ENCODE measurements at regions not wholly inside any gene's neighbourhood (a gene's known extent, or its start where the extent isn't known, plus 50 kb on each side); places are given as distances from the start of the nearest gene placed in this dataset.

GRCh38 chr10:113284635-113285034 is 268.2 kb upstream of the HABP2 start:
- no peak overlapping the region for H3K27ac ChIP-seq
- no peaks in the 10 kb centered on the region for H3K27me3 ChIP-seq
- H3K9me3 ChIP-seq = no peaks in the 10 kb centered on the region
- no peaks in the 10 kb centered on the region for H3K4me1 ChIP-seq
- WGBS, 2 donors = 81 to 86% methylated on average over 4 of the region's 4 CpGs
- ATAC-seq (no peak), FAIRE-seq (no peak), DNase-seq (no peak)
- H3K36me3 ChIP-seq = no peaks in the 10 kb centered on the region
- no peak overlapping the region for H3K4me3 ChIP-seq
- intact Hi-C loops (cut with DNase I) = no loop called here
- TF ChIP-seq CTCF (IDR thresholded peaks at IDR 0.05) = no peak

- ATAC-seq = no peak
- Histone ChIP-seq H3K27ac (no peak overlapping the region), H3K9me3 (no peaks in the 10 kb centered on the region), H3K36me3 (no peaks in the 10 kb centered on the region), H3K4me1 (no peaks in the 10 kb centered on the region), H3K4me3 (no peak overlapping the region), H3K27me3 (no peaks in the 10 kb centered on the region)
- intact Hi-C loops (cut with DNase I) = no loop called here
- TF ChIP-seq CTCF (IDR thresholded peaks at IDR 0.05) = no peak
- no peak for FAIRE-seq
- WGBS, 2 donors = 73 to 84% methylated on average over 9 of the region's 9 CpGs
- DNase-seq = no peak
These were observed 267.5 kb upstream of the HABP2 start for GRCh38 chr10:113285305-113285704.

DNA sequence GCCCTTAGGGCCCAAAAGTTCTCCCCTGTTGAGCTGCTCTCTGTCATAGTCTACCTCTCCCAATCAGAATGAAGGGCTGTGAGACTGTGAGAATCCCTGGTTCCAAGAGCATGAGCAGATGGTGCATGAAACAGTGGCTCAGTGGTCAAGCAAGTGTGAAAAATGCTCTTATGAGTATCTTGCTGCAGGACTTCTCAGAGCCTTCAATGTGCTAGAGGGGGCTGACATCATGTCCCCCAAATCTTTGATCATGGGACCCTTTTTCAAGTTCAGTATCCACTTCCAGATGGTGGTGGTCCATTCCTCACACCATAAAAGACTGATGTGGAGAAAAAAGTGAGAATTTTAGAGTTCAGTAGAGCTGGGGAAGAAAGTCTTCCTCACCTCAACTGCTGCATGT is 265.3 kb upstream of the HABP2 start:
- no peaks in the 10 kb centered on the region for H3K36me3 ChIP-seq
- no peak overlapping the region for H3K4me3 ChIP-seq
- no peak for TF ChIP-seq CTCF (IDR thresholded peaks at IDR 0.05)
- no peak overlapping the region for H3K27ac ChIP-seq
- FAIRE-seq = no peak
- ATAC-seq = no peak
- intact Hi-C loops (cut with DNase I) = no loop called here
- H3K4me1 ChIP-seq = no peaks in the 10 kb centered on the region
- no peaks in the 10 kb centered on the region for H3K27me3 ChIP-seq
- no peaks in the 10 kb centered on the region for H3K9me3 ChIP-seq
- no peak for DNase-seq

- no peak overlapping the region for H3K4me3 ChIP-seq
- DNase-seq = no peak
- no peaks in the 10 kb centered on the region for H3K27me3 ChIP-seq
- 87 to 95% methylated on average over 1 of the region's 1 CpG for WGBS, 2 donors
- FAIRE-seq = no peak
- no peaks in the 10 kb centered on the region for H3K36me3 ChIP-seq
- no peak for TF ChIP-seq CTCF (IDR thresholded peaks at IDR 0.05)
- intact Hi-C loops (cut with DNase I) = no loop called here
- ATAC-seq = no peak
- H3K27ac ChIP-seq = no peak overlapping the region
- no peaks in the 10 kb centered on the region for H3K9me3 ChIP-seq
- H3K4me1 ChIP-seq = no peaks in the 10 kb centered on the region
These were observed 262.7 kb upstream of the HABP2 start for GRCh38 chr10:113290137-113290536.

GRCh38 chr10:113291413-113291812 is 261.4 kb upstream of the HABP2 start:
- intact Hi-C loops (cut with DNase I) = no loop called here
- no peak for TF ChIP-seq CTCF (IDR thresholded peaks at IDR 0.05)
- no peaks in the 10 kb centered on the region for H3K9me3 ChIP-seq
- no peaks in the 10 kb centered on the region for H3K36me3 ChIP-seq
- ATAC-seq = no peak
- H3K27ac ChIP-seq = no peak overlapping the region
- DNase-seq = no peak
- no peaks in the 10 kb centered on the region for H3K4me1 ChIP-seq
- no peak for FAIRE-seq
- no peaks in the 10 kb centered on the region for H3K27me3 ChIP-seq
- WGBS, 2 donors = 75 to 81% methylated on average over 2 of the region's 2 CpGs
- no peak overlapping the region for H3K4me3 ChIP-seq

All from pancreas (tissue), 10 donors.